ENCODE measurements at regions not wholly inside any gene's neighbourhood (a gene's known extent, or its start where the extent isn't known, plus 50 kb on each side); places are given as distances from the start of the nearest gene placed in this dataset.

DNA sequence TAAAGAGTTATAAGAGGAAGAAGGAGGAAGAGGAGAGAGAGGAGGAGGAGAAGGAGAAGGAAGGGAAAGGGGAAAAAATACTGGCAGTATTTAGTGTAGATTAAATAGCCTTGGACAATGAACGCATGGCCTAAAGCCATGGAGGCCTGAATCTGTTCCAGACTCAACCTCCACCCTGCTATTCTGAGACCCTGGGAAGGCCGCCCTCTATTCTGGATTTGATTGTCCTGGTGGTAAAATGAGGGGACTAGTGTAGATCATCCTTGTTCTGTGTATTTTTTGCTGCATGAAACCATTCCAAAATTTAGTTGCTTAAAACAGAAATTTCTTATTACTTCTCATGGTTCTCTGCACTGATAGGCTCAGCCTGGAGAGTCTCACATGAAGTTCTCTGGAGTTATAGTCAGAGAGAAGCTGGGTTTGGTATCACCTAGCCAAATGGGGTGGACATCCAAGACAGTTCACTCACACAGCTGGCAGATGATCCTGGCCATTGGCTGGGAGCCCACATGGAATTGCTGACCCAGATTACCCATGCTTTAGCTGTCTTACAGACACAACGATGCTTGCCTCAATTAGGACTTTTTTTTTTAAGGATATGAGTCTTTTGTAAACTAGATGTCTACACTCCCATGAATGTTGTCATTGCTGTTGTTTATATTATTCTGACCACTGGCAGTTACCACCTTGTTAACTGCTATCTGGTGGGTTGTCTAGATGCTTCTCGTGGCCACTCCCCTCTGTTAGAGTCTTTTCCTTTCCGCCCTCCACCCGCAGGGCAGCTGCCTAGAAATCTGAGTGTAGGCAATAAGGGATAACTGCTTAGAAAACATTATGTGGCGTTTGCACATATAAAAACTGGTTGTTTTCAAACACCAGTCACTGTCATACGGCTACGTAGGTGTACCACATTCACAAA is 149.9 kb downstream of the SST start:
- intact Hi-C loops (cut with micrococcal nuclease): no loop called here
- no peaks in the 10 kb centered on the region for H3K36me3 Mint-ChIP-seq (ENCODE audit: low read depth)
- CTCF ChIA-PET: no interaction called here
- DNase-seq (no peak), ATAC-seq (ENCODE audit: low read depth) (no peak)
- POLR2A ChIA-PET: interaction anchor here (0.7 kb wide), 2 partner anchors 9 to 11 kb away, joined by 8 to 10 read pairs; no protein-coding TSS in a partner anchor
- TF ChIP-seq, protein P1, sequence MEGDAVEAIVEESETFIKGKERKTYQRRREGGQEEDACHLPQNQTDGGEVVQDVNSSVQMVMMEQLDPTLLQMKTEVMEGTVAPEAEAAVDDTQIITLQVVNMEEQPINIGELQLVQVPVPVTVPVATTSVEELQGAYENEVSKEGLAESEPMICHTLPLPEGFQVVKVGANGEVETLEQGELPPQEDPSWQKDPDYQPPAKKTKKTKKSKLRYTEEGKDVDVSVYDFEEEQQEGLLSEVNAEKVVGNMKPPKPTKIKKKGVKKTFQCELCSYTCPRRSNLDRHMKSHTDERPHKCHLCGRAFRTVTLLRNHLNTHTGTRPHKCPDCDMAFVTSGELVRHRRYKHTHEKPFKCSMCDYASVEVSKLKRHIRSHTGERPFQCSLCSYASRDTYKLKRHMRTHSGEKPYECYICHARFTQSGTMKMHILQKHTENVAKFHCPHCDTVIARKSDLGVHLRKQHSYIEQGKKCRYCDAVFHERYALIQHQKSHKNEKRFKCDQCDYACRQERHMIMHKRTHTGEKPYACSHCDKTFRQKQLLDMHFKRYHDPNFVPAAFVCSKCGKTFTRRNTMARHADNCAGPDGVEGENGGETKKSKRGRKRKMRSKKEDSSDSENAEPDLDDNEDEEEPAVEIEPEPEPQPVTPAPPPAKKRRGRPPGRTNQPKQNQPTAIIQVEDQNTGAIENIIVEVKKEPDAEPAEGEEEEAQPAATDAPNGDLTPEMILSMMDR (IDR thresholded peaks at IDR 0.05): no peak
- no peaks in the 10 kb centered on the region for H3K9me3 Mint-ChIP-seq
- no peak overlapping the region for H3K27ac Mint-ChIP-seq
- H3K4me1 Mint-ChIP-seq: peaks cover 7% of the 10 kb centered on the region
- no peak overlapping the region for H3K4me3 Mint-ChIP-seq
- peaks cover 4% of the 10 kb centered on the region for H3K27me3 Mint-ChIP-seq

DNA sequence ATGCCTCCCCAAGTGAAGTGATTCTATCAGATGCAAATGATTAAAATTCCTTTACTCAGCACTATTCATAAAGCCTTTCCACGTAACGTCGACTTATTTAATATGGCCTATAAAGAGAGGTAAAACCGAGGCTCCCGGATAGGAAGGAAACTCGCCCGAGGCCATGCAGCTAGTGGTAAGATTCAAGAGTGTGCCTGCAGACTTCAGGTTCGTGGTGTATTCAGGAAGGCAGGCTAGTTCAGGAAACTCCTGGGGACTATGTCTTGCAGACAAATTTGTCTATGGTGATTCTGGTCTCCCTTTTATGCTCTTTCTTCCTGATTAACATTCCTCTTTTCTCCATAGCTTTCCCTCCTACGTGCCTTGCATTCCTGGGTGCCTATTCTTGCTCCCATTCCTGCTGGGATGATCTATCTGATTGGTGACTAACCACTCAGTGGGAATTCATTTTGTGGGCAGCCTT is 150.7 kb downstream of the SST start:
- ATAC-seq (ENCODE audit: low read depth) (no peak), DNase-seq (no peak)
- H3K9me3 Mint-ChIP-seq: no peaks in the 10 kb centered on the region
- no peaks in the 10 kb centered on the region for H3K36me3 Mint-ChIP-seq (ENCODE audit: low read depth)
- intact Hi-C loops (cut with micrococcal nuclease): no loop called here
- H3K4me3 Mint-ChIP-seq: no peak overlapping the region
- POLR2A ChIA-PET: no interaction called here
- peaks cover 7% of the 10 kb centered on the region for H3K27me3 Mint-ChIP-seq
- CTCF ChIA-PET: no interaction called here
- H3K27ac Mint-ChIP-seq: no peak overlapping the region
- TF ChIP-seq, protein P1 (IDR thresholded peaks at IDR 0.05): no peak
- H3K4me1 Mint-ChIP-seq: peaks cover 7% of the 10 kb centered on the region

DNA sequence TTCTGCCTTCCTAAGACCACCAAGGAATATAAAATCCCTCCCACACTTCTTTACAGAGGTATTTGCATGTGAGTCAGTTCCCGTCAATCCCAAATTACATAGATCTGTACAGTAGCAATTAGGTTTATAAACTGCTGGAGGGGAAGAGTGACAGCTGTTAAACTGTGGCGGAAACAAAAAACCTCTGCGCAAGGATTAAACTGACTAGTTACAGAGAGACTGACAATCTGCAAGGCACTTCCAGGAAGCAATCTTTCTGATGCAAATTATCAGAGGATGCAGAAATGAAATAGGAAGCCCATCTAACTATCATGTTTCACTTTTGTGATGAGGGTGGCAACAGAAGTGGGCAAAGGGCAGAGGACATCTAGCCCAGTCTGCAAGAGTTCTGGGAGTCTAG is 150.4 kb downstream of the RTP4 start:
- POLR2A ChIA-PET: no interaction called here
- TF ChIP-seq, protein P1 (IDR thresholded peaks at IDR 0.05): no peak
- DNase-seq: no peak
- Mint-ChIP-seq H3K27ac (no peak overlapping the region), H3K27me3 (peaks cover 7% of the 10 kb centered on the region), H3K4me3 (no peak overlapping the region), H3K36me3 (ENCODE audit: low read depth) (no peaks in the 10 kb centered on the region), H3K4me1 (peaks cover 7% of the 10 kb centered on the region), H3K9me3 (no peaks in the 10 kb centered on the region)
- intact Hi-C loops (cut with micrococcal nuclease): no loop called here
- ATAC-seq (ENCODE audit: low read depth): peak; percentile 14
- CTCF ChIA-PET: no interaction called here

DNA sequence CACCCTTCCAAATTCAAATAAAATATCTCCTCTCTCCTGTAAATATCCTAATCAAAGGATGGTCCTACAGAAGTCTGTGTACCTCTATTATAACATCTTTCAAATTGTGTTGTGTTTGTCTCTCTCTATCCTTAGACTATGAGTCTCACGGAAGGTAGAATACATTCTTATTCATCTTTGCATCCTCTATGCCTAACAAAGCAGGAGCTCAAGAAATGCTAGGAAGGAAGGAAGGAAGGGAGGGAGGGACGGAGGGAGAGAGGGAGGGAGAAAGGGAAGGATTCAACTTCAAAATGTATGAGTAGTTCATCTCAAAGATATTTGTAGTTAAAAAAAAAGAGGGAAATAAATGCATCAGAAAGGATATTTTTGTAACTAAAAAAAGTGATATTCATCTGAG is 150.0 kb downstream of the RTP4 start:
- H3K4me1 Mint-ChIP-seq: peaks cover 7% of the 10 kb centered on the region
- peaks cover 7% of the 10 kb centered on the region for H3K27me3 Mint-ChIP-seq
- no peaks in the 10 kb centered on the region for H3K9me3 Mint-ChIP-seq
- CTCF ChIA-PET: no interaction called here
- TF ChIP-seq, protein P1 (IDR thresholded peaks at IDR 0.05): no peak
- no peak for DNase-seq
- POLR2A ChIA-PET: no interaction called here
- intact Hi-C loops (cut with micrococcal nuclease): no loop called here
- H3K27ac Mint-ChIP-seq: no peak overlapping the region
- H3K36me3 Mint-ChIP-seq (ENCODE audit: low read depth): no peaks in the 10 kb centered on the region
- no peak for ATAC-seq (ENCODE audit: low read depth)
- no peak overlapping the region for H3K4me3 Mint-ChIP-seq

DNA sequence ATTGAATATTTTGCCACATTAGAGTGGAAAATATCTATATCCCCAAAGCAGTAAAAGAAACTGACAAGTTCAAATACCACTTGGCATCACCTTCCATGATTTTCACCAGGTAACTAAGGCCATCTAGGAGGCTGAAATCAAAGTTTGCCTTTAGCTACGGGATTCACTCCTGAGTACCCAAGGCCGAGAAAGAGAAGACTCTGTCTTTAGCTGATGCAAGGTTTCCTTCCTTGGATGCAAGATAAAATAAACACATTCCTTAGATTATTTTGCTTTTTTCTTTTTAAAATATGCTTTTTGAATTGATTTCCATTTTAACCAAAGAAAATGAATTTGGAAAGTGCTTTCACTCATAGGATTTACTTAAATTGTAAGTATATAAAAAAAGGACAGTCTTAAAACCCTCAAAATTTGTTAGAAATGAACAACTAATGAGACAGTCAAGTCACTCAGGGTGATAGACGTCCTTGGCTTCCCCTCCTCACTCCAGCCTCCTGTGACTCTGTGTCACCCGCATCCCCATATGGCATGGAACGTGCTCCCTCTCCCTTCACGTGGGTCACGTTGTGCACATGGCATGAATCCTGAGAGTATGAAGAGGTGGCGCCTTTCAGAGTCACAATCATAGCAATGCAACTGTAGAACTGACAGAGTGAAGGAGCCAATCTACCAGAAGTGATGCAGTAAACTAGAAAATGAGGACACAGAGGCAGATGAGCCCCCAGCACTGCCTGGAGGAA is 148.4 kb downstream of the RTP4 start:
- POLR2A ChIA-PET: no interaction called here
- H3K4me3 Mint-ChIP-seq: no peak overlapping the region
- DNase-seq (no peak), ATAC-seq (ENCODE audit: low read depth) (no peak)
- TF ChIP-seq, protein P1 (IDR thresholded peaks at IDR 0.05): no peak
- H3K36me3 Mint-ChIP-seq (ENCODE audit: low read depth): no peaks in the 10 kb centered on the region
- intact Hi-C loops (cut with micrococcal nuclease): no loop called here
- CTCF ChIA-PET: no interaction called here
- H3K27ac Mint-ChIP-seq: no peak overlapping the region
- peaks cover 7% of the 10 kb centered on the region for H3K4me1 Mint-ChIP-seq
- H3K27me3 Mint-ChIP-seq: peaks cover 7% of the 10 kb centered on the region
- H3K9me3 Mint-ChIP-seq: peaks cover 5% of the 10 kb centered on the region

Data from activated B cell treated with CpG ODN at 0.5 μM for 24 hours (primary cell).